ENCODE measurements at regions not wholly inside any gene's neighbourhood (a gene's known extent, or its start where the extent isn't known, plus 50 kb on each side); places are given as distances from the start of the nearest gene placed in this dataset.

DNA sequence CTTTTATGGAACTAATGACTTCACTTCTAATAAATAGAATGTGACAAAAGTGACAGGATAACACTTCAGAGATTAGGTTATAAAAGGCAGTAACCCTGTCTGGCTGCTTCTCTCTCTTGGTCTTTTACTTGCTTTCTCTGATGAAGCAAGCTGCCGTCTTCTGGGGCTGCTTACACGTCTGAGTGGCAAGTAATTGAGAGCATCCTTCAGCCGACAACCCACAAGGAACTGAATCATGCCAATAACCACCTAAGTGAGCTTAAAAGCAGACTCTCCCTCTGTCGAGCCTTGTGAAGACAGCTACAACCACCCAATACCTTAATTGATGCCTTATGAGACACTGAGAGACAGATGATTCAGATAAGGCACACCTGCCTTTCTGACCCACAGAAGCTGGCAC lies 1091.2 kb downstream of the SLITRK1 start:
- in situ Hi-C loops (cut with HindIII; ENCODE audit: low pct_unique_long_range_greater_than_20kb, low sequenced_read_pairs), result no loop called here
- no peak for DNase-seq (ENCODE audit: low read depth in 1 of 2, low spot score in 1 of 2)
- no peak for TF ChIP-seq JUND (IDR thresholded peaks at IDR 0.05; ENCODE audit: low read depth)

DNA sequence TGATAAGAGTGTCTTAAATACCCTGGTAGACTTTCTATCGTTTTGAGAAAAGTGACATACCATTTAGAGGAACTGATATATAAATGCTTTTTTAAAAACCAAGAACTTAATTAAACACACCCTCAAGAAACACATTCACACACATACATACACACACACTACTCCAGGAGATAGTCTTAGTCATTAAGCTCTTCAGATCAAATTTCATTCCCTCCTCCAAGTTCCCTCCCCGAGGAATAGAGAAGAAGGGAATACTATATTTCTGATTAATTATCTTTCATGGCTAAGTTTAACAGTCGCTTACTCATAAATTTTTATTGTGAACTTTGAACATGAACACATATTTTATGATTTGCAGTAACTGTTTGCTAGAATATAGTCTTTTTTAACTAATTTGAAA lies 1109.5 kb downstream of the SLITRK1 start:
- no peak for TF ChIP-seq JUND (IDR thresholded peaks at IDR 0.05; ENCODE audit: low read depth)
- no peak for DNase-seq (ENCODE audit: low read depth in 1 of 2, low spot score in 1 of 2)
- in situ Hi-C loops (cut with HindIII; ENCODE audit: low pct_unique_long_range_greater_than_20kb, low sequenced_read_pairs), result no loop called here

DNA sequence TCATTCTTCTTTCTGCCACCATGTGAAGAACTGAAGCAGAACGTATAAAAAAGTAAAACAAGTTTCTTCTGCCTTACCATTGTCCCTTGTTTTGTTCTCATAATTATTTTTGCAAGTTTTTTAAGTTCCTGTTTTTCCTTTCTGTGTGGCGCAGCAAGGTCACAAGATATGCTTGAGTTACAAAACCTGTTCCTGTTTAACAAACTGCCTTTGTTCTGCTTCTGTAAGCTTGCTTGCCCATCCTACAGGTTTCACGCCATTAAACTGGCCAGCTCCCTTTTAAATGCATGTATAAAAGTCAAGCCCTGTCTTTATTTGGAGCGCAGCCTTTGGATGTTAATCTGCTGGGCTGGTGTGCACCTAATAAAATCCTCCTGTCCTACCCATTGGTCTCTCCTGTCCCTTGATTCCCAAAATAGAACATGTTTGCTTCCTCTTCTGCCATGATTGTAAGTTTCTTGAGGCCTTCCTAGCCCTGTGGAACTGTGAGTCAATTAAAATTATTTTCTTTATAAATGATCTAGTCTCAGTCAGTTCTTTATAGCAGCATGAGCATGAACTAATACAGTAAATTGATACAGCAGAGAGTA lies 1115.4 kb downstream of the SLITRK1 start:
- in situ Hi-C loops (cut with HindIII; ENCODE audit: low pct_unique_long_range_greater_than_20kb, low sequenced_read_pairs), result no loop called here

DNA sequence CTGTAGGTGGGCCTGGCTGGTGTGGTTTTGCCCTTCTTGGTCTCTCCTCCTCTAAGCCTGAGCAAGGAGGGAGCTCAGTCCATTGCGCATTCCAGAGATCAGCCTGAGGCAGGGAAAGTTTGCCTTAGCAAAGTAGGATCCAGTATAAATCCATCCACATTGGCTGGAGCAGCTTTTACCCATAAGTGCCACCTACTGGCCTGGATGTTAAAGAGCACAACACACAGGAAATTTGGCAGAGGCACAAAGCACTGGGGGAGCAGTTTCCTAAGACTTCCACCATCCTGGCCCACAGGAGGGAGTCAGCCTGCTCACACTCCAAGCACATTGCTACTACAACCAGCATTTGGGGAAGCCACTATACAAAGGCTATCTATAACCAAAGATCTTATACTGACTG lies 1124.2 kb downstream of the SLITRK1 start:
- TF ChIP-seq JUND (IDR thresholded peaks at IDR 0.05; ENCODE audit: low read depth), result no peak
- DNase-seq (ENCODE audit: low read depth in 1 of 2, low spot score in 1 of 2), result peak; percentile 2 to 28
- in situ Hi-C loops (cut with HindIII; ENCODE audit: low pct_unique_long_range_greater_than_20kb, low sequenced_read_pairs), result no loop called here

More for the DNA sequence above, 1115.4 kb downstream of the SLITRK1 start:
- TF ChIP-seq JUND (IDR thresholded peaks at IDR 0.05; ENCODE audit: low read depth), result no peak
- no peak for DNase-seq (ENCODE audit: low read depth in 1 of 2, low spot score in 1 of 2)

DNA sequence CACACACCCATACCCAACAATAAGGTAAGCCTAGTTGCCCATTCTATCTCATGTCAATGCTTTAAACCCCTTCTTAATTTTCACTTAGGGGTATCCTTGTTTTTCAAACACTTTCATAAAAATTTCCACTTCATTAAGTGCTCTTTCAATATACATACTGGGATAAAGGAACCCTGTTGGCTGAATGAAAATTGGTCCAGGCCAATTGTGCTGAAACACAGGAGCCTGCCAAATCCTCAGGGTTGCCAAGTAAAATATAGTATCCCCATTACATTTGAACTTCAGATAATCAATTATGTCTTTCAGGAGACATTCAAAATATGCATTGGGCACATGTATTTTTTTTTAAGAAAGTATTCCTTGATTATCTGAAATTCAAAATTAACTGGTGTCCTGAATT lies 1131.1 kb downstream of the SLITRK1 start:
- no peak for TF ChIP-seq JUND (IDR thresholded peaks at IDR 0.05; ENCODE audit: low read depth)
- DNase-seq (ENCODE audit: low read depth in 1 of 2, low spot score in 1 of 2), result no peak
- in situ Hi-C loops (cut with HindIII; ENCODE audit: low pct_unique_long_range_greater_than_20kb, low sequenced_read_pairs), result no loop called here

DNA sequence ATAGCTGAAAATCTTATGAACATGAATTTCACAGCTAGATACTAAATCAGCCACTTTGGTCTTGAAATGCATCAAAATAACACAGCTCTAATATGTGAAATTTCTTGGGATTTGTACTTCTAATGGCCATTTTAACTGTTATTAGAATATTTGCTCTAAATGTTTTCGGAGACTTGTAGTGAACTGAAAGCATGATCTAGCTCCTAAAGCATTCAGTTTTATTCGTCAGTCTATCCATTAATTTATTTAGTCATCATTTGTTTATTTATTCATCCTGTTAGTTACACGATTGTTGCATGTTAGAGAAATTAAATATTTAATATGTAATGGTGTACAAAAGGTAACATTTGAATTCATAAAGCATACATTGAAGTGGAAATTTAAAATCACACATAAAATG lies 1132.7 kb downstream of the SLITRK1 start:
- no peak for TF ChIP-seq JUND (IDR thresholded peaks at IDR 0.05; ENCODE audit: low read depth)
- no peak for DNase-seq (ENCODE audit: low read depth in 1 of 2, low spot score in 1 of 2)
- in situ Hi-C loops (cut with HindIII; ENCODE audit: low pct_unique_long_range_greater_than_20kb, low sequenced_read_pairs), result no loop called here

DNA sequence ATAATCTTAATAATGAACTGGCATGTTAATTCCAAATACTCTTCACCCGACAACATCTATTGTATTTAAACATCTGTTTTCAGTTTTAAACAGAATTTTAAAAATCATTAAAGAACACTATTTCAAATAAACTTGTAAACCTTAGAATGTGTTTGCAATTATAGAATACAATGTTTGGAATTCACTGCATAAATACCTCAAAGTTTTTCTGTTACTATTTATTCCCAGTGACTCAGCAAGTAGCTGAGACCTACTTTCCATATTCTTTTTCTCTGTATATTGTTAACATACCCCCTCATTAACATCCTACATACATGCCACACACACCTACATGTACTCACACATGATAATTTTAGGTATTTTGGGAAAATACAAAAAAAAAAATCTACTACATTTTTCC lies 1134.3 kb downstream of the SLITRK1 start:
- no peak for DNase-seq (ENCODE audit: low read depth in 1 of 2, low spot score in 1 of 2)
- TF ChIP-seq JUND (IDR thresholded peaks at IDR 0.05; ENCODE audit: low read depth), result no peak

DNA sequence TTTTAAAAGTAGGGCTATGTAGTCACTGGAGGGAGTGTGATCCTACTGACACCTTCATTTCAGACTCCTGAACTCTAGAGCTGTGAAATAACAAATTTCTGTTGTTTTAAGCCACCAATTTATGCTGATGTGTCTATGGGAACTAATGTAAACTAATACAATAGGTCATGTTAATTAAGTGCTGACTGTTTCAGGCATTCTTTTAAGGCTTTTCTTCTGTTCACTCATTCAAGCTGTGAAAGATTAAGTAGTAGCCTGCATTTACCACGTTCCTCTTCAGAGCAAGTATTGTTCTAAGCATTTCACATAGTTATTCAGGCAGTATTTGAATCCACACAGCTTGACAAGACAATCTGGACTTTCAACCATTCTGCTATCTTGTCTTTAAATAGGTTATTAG lies 1135.0 kb downstream of the SLITRK1 start:
- in situ Hi-C loops (cut with HindIII; ENCODE audit: low pct_unique_long_range_greater_than_20kb, low sequenced_read_pairs), result no loop called here
- TF ChIP-seq JUND (IDR thresholded peaks at IDR 0.05; ENCODE audit: low read depth), result no peak
- DNase-seq (ENCODE audit: low read depth in 1 of 2, low spot score in 1 of 2), result no peak

More for the DNA sequence above, 1134.3 kb downstream of the SLITRK1 start:
- in situ Hi-C loops (cut with HindIII; ENCODE audit: low pct_unique_long_range_greater_than_20kb, low sequenced_read_pairs), result no loop called here

DNA sequence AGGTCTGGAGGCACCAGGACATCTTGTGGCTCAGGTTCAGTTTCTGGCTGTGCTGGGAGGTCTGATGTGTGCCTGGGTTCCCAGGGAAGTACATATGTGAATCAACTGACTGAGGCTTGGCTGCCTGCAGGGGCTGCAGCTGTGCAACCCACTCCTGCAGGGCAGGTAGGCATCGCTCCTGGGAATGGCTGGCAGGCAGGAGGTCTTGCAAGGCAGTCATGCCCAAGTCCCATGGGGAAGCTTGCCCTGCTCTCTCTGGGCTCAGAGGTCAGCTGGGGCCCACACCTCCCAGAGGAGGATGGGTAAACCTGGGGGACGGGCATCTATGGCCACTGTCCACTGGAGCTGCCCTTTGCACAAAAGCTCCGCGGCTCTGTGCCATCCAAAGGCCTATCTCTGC lies 1141.8 kb downstream of the SLITRK1 start:
- DNase-seq (ENCODE audit: low read depth in 1 of 2, low spot score in 1 of 2), result no peak
- in situ Hi-C loops (cut with HindIII; ENCODE audit: low pct_unique_long_range_greater_than_20kb, low sequenced_read_pairs), result no loop called here
- no peak for TF ChIP-seq JUND (IDR thresholded peaks at IDR 0.05; ENCODE audit: low read depth)

DNA sequence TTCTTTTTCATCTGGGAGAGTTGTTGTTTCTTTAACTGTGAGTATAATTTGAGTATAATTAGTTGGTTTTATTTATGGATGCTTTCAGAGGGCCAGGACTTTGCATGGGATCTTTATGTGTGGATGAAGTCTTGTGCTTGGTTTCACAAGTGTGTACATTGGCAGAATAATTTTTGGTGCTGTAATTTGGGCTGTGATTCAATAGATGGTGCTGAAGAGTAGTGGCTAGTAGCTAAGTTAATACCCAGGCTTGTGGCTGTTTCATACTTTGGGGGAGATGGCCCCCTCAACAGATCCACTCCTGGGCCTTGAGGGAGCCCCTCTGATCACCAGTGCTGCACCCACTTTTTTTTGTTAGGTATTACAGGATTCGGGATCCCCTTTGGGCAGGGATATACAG lies 1142.4 kb downstream of the SLITRK1 start:
- TF ChIP-seq JUND (IDR thresholded peaks at IDR 0.05; ENCODE audit: low read depth), result no peak
- peak in 1 of 2 experiments; percentile 25 for DNase-seq (ENCODE audit: low read depth in 1 of 2, low spot score in 1 of 2)
- in situ Hi-C loops (cut with HindIII; ENCODE audit: low pct_unique_long_range_greater_than_20kb, low sequenced_read_pairs), result no loop called here

DNA sequence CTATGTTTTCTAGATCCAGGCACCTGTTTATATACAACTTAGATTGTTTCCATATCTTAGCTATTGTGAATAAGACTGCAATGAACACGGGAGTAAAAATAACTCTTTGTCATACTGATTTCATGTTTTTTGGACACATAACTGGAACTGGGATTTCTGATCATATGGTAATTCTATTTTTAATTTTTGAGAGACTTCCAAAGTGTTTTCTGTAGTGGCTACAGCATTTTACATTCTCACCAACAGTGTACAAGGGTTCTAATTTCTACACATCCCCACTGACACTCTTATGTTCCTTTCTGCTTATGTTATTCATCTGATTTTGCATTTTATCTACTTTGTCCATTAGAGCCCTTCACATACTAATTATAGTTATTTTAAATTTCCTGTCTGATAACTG lies 1152.9 kb downstream of the SLITRK1 start:
- in situ Hi-C loops (cut with HindIII; ENCODE audit: low pct_unique_long_range_greater_than_20kb, low sequenced_read_pairs), result no loop called here
- no peak for TF ChIP-seq JUND (IDR thresholded peaks at IDR 0.05; ENCODE audit: low read depth)
- no peak for DNase-seq (ENCODE audit: low read depth in 1 of 2, low spot score in 1 of 2)

DNA sequence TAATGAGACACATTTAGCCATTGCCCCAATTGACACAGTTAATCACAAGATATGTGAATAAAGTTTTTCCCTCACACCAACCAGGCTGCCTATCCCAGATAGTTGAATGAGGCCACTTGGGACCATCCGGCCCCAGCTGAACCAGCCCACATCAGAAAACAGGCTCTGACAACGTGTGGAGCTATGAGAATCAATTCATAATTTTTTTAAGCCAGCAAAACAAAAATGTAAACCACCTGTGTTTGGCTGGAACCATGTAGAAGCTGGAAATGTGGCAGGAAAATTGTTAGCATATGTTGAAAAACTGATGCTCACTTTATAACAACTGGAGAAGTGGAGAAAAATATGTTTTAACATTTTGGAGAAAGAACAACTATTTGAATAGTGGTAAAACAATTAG lies 1161.3 kb downstream of the SLITRK1 start:
- in situ Hi-C loops (cut with HindIII; ENCODE audit: low pct_unique_long_range_greater_than_20kb, low sequenced_read_pairs), result no loop called here
- no peak for TF ChIP-seq JUND (IDR thresholded peaks at IDR 0.05; ENCODE audit: low read depth)
- DNase-seq (ENCODE audit: low read depth in 1 of 2, low spot score in 1 of 2), result no peak

DNA sequence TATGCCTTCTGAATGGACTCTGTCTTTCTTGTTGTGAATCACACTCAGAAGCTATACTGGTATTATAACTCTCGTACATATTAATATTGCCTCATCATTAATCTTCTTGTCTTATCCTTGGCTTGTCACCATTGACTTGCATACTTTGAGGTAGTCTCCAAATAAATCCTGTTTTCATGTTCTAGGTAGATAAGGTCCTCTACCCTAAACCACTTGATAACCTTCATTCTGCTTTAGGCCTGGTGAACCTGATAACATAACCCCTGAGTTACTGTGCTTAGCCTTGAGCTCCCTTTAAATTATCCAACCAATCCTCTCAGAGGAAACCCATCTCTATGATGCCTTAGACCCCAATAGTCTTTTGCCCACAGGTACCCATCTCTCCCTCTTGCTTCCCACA lies 1162.3 kb downstream of the SLITRK1 start:
- no peak for TF ChIP-seq JUND (IDR thresholded peaks at IDR 0.05; ENCODE audit: low read depth)
- no peak for DNase-seq (ENCODE audit: low read depth in 1 of 2, low spot score in 1 of 2)
- in situ Hi-C loops (cut with HindIII; ENCODE audit: low pct_unique_long_range_greater_than_20kb, low sequenced_read_pairs), result no loop called here

DNA sequence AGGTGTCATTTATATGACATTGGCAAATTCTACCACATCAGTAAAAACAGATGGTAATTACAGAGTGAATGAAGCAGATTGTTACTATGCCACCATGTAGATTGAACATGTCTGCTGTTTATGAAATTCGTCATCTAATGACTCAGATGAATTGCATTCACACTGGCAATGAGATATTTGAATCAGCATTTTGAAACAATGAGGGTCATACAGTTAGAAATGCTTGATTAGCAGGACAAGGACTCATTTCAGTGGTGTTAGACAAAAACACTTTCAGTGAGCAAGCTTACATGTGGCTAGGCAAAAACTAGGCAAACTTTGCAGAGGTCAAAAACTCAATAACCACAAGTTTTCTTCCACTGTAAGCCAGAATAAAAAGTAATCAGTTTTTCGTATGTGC lies 1165.0 kb downstream of the SLITRK1 start:
- no peak for DNase-seq (ENCODE audit: low read depth in 1 of 2, low spot score in 1 of 2)
- TF ChIP-seq JUND (IDR thresholded peaks at IDR 0.05; ENCODE audit: low read depth), result no peak
- in situ Hi-C loops (cut with HindIII; ENCODE audit: low pct_unique_long_range_greater_than_20kb, low sequenced_read_pairs), result no loop called here

Measured in T47D (cell line).